ENCODE measurements at regions not wholly inside any gene's neighbourhood (a gene's known extent, or its start where the extent isn't known, plus 50 kb on each side); places are given as distances from the start of the nearest gene placed in this dataset.

GRCh38 chr14:89589400-89590118, 172.5 kb upstream of the FOXN3 start:
- Histone ChIP-seq H3K27me3 (no peaks in the 10 kb centered on the region), H3K4me1 (peaks cover 0 to 33% (median 5%) of the 10 kb centered on the region in 12 donors), H3K36me3 (peaks cover 0 to 4% (median 0%) of the 10 kb centered on the region in 9 donors), H3K4me3 (no peak overlapping the region), H3K27ac (peak overlapping the region in 2 of 12 donors; percentile 24 to 72), H3K9me3 (peaks cover 0 to 10% (median 0%) of the 10 kb centered on the region in 12 donors)
- TF ChIP-seq CTCF (IDR thresholded peaks at IDR 0.05) (no peak), POLR2A (IDR thresholded peaks at IDR 0.05) (no peak)
- DNase-seq: peak in 1 of 5 donors; percentile 42
- ATAC-seq: peak in 3 of 4 donors; percentile 54 to 82 (median 80)
- 86 to 92% (median 88%) methylated on average over 11 of the region's 11 CpGs for WGBS, 4 donors
- intact Hi-C loops (cut with DNase I): no loop called here

GRCh38 chr14:89588840-89589296, 171.8 kb upstream of the FOXN3 start:
- ATAC-seq: no peak
- Histone ChIP-seq H3K36me3 (no peaks in the 10 kb centered on the region), H3K4me1 (peaks cover 0 to 33% (median 5%) of the 10 kb centered on the region in 12 donors), H3K9me3 (peaks cover 0 to 10% (median 0%) of the 10 kb centered on the region in 12 donors), H3K27ac (peak overlapping the region in 2 of 12 donors; percentile 24 to 72), H3K4me3 (no peak overlapping the region), H3K27me3 (no peaks in the 10 kb centered on the region)
- no peak for TF ChIP-seq POLR2A (IDR thresholded peaks at IDR 0.05)
- TF ChIP-seq CTCF (IDR thresholded peaks at IDR 0.05): no peak
- no peak for DNase-seq
- intact Hi-C loops (cut with DNase I): no loop called here
- WGBS, 4 donors: 38 to 77% (median 74%) methylated on average over 1 of the region's 1 CpG

GRCh38 chr14:89588016-89588415, 171.0 kb upstream of the FOXN3 start:
- H3K4me3 ChIP-seq: no peak overlapping the region
- H3K9me3 ChIP-seq: peaks cover 0 to 10% (median 0%) of the 10 kb centered on the region in 12 donors
- TF ChIP-seq CTCF (IDR thresholded peaks at IDR 0.05): no peak
- TF ChIP-seq POLR2A (IDR thresholded peaks at IDR 0.05): no peak
- DNase-seq: no peak
- WGBS, 4 donors: 66 to 83% (median 74%) methylated on average over 5 of the region's 5 CpGs
- no peak for ATAC-seq
- H3K36me3 ChIP-seq: no peaks in the 10 kb centered on the region
- intact Hi-C loops (cut with DNase I): no loop called here
- H3K27me3 ChIP-seq: no peaks in the 10 kb centered on the region
- no peak overlapping the region for H3K27ac ChIP-seq
- peaks cover 0 to 33% (median 5%) of the 10 kb centered on the region in 12 donors for H3K4me1 ChIP-seq

GRCh38 chr14:89587136-89587420, 170.0 kb upstream of the FOXN3 start:
- Histone ChIP-seq H3K27ac (peak overlapping the region in 1 of 12 donors; percentile 46), H3K4me1 (peaks cover 0 to 33% (median 5%) of the 10 kb centered on the region in 12 donors), H3K36me3 (no peaks in the 10 kb centered on the region), H3K27me3 (no peaks in the 10 kb centered on the region), H3K4me3 (no peak overlapping the region), H3K9me3 (peaks cover 0 to 7% (median 0%) of the 10 kb centered on the region in 12 donors)
- DNase-seq: no peak
- intact Hi-C loops (cut with DNase I): no loop called here
- 94 to 96% (median 95%) methylated on average over 5 of the region's 5 CpGs for WGBS, 4 donors
- ATAC-seq: no peak
- no peak for TF ChIP-seq CTCF (IDR thresholded peaks at IDR 0.05)
- TF ChIP-seq POLR2A (IDR thresholded peaks at IDR 0.05): no peak

All from heart left ventricle (tissue), 16 donors.